K562 (cell line): ENCODE measurements at regions not wholly inside any gene's neighbourhood (a gene's known extent, or its start where the extent isn't known, plus 50 kb on each side); places are given as distances from the start of the nearest gene placed in this dataset.

Experiments used
- MAZ ChIP-seq, 2 experiments: fragments of 450-650 bp in 1 of 2; sonication (generic) in 1 of 2; formaldehyde crosslinking; IDR thresholded peaks in 1 of 2; conservative IDR thresholded peaks in 1 of 2; 2 replicates each; pipeline versions ENCODE4 v1.4.0 to v1.5.0; 2020; ENCODE audit warnings: mild to moderate bottlenecking in 1 of 2, missing genetic modification reagents in 1 of 2
- TCF7 ChIP-seq: sonication (generic); IDR thresholded peaks from 2 replicates; pipeline ENCODE4 v1.6.1; 2016; ENCODE audit warnings: antibody characterized with exemption, borderline replicate concordance
- ZNF311 ChIP-seq: fragments of 250-450 bp; sonication (Bioruptor Pico); IDR thresholded peaks from 2 replicates; pipeline ENCODE4 v1.4.0; 2020; ENCODE audit warnings: mild to moderate bottlenecking, moderate library complexity
- TF ChIP-seq, protein P1 (sequence below): sonication (generic); formaldehyde crosslinking; IDR thresholded peaks from 2 replicates; pipeline ENCODE4 v1.8.0; 2023; ENCODE audit warnings: missing genetic modification reagents, mild to moderate bottlenecking, borderline replicate concordance

DNA sequence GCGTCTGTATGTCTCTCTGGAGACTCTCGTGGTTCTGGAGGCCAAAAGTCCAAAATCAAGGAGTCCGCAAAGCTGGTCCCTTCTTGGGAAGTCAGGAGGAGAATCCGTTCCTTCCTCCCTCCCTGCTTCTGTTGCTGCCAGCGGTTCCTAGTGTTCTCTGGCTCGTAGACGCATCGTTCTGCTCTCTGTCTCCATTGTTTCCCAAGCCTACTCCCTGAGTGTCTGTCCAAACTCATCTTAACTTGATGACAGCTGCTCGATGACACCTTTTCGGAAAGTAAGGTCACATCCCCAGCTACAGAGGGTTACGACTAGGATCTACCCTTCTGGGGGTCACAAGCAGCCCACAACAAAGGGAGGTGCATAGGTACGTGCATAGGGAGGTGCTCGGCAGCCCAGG is 80.7 kb upstream of the FOXF1 start:
- no peak for TF ChIP-seq TCF7
- no peak for TF ChIP-seq MAZ (CRISPR knock-in tag; conservative IDR thresholded peaks at IDR 0.05 in 1 of 2, IDR thresholded peaks at IDR 0.05 in 1 of 2)
- TF ChIP-seq ZNF311 (CRISPR knock-in tag): no peak
- TF ChIP-seq, protein P1, sequence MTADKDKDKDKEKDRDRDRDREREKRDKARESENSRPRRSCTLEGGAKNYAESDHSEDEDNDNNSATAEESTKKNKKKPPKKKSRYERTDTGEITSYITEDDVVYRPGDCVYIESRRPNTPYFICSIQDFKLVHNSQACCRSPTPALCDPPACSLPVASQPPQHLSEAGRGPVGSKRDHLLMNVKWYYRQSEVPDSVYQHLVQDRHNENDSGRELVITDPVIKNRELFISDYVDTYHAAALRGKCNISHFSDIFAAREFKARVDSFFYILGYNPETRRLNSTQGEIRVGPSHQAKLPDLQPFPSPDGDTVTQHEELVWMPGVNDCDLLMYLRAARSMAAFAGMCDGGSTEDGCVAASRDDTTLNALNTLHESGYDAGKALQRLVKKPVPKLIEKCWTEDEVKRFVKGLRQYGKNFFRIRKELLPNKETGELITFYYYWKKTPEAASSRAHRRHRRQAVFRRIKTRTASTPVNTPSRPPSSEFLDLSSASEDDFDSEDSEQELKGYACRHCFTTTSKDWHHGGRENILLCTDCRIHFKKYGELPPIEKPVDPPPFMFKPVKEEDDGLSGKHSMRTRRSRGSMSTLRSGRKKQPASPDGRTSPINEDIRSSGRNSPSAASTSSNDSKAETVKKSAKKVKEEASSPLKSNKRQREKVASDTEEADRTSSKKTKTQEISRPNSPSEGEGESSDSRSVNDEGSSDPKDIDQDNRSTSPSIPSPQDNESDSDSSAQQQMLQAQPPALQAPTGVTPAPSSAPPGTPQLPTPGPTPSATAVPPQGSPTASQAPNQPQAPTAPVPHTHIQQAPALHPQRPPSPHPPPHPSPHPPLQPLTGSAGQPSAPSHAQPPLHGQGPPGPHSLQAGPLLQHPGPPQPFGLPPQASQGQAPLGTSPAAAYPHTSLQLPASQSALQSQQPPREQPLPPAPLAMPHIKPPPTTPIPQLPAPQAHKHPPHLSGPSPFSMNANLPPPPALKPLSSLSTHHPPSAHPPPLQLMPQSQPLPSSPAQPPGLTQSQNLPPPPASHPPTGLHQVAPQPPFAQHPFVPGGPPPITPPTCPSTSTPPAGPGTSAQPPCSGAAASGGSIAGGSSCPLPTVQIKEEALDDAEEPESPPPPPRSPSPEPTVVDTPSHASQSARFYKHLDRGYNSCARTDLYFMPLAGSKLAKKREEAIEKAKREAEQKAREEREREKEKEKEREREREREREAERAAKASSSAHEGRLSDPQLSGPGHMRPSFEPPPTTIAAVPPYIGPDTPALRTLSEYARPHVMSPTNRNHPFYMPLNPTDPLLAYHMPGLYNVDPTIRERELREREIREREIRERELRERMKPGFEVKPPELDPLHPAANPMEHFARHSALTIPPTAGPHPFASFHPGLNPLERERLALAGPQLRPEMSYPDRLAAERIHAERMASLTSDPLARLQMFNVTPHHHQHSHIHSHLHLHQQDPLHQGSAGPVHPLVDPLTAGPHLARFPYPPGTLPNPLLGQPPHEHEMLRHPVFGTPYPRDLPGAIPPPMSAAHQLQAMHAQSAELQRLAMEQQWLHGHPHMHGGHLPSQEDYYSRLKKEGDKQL (CRISPR knock-in tag): no peak
